ENCODE measurements at regions not wholly inside any gene's neighbourhood (a gene's known extent, or its start where the extent isn't known, plus 50 kb on each side); places are given as distances from the start of the nearest gene placed in this dataset.

- DNase-seq (ENCODE audit: low read depth in 2 of 2): no peak
These were observed 668.7 kb downstream of the CDH18 start for GRCh38 chr5:19319252-19319651.

- DNase-seq (ENCODE audit: low read depth in 2 of 2): no peak
These were observed 665.1 kb downstream of the CDH18 start for GRCh38 chr5:19322716-19323485.

GRCh38 chr5:19334278-19334677, 653.7 kb downstream of the CDH18 start:
- no peak for DNase-seq (ENCODE audit: low read depth in 2 of 2)

GRCh38 chr5:19342942-19343341, 645.1 kb downstream of the CDH18 start:
- no peak for DNase-seq (ENCODE audit: low read depth in 2 of 2)

GRCh38 chr5:19352120-19352519, 635.9 kb downstream of the CDH18 start:
- no peak for DNase-seq (ENCODE audit: low read depth in 2 of 2)

- no peak for DNase-seq (ENCODE audit: low read depth in 2 of 2)
These were observed 619.0 kb downstream of the CDH18 start for GRCh38 chr5:19369048-19369447.

- no peak for DNase-seq (ENCODE audit: low read depth in 2 of 2)
These were observed 618.4 kb downstream of the CDH18 start for GRCh38 chr5:19369561-19369960.

- DNase-seq (ENCODE audit: low read depth in 2 of 2): no peak
These were observed 617.2 kb downstream of the CDH18 start for GRCh38 chr5:19370655-19371386.

GRCh38 chr5:19388391-19388790, 599.6 kb downstream of the CDH18 start:
- DNase-seq (ENCODE audit: low read depth in 2 of 2): no peak

GRCh38 chr5:19401032-19401431, 587.0 kb downstream of the CDH18 start:
- DNase-seq (ENCODE audit: low read depth in 2 of 2): no peak

- DNase-seq (ENCODE audit: low read depth in 2 of 2): no peak
These were observed 581.2 kb downstream of the CDH18 start for GRCh38 chr5:19406576-19407365.

GRCh38 chr5:19408149-19408548, 579.9 kb downstream of the CDH18 start:
- DNase-seq (ENCODE audit: low read depth in 2 of 2): no peak

GRCh38 chr5:19411936-19412335, 576.1 kb downstream of the CDH18 start:
- no peak for DNase-seq (ENCODE audit: low read depth in 2 of 2)

Data from stimulated activated CD4-positive, alpha-beta T cell treated with anti-CD3 and anti-CD28 coated beads, Interleukin-12 subunit alpha, Interleukin-12 subunit beta, amount 100 ng/mL, for 24 hours (primary cell).